ENCODE measurements at regions not wholly inside any gene's neighbourhood (a gene's known extent, or its start where the extent isn't known, plus 50 kb on each side); places are given as distances from the start of the nearest gene placed in this dataset.
"Not testable (repeated sequence)": the region's sequence is repeated elsewhere in the genome, so short reads cannot be mapped to it uniquely, and the experiment has no call there.

- no peak for DNase-seq
Measured at GRCh38 chr9:16057541-16057940, 504.7 kb downstream of the CCDC171 start.

- DNase-seq, result no peak
Measured at GRCh38 chr9:16058131-16058549, 505.3 kb downstream of the CCDC171 start.

- DNase-seq, result no peak
Measured at GRCh38 chr9:16060436-16061129, 507.7 kb downstream of the CCDC171 start.

- DNase-seq, result no peak
Measured at GRCh38 chr9:16062542-16063240, 509.8 kb downstream of the CCDC171 start.

- no peak for DNase-seq
Measured at GRCh38 chr9:16063241-16063591, 510.4 kb downstream of the CCDC171 start.

GRCh38 chr9:16064771-16065170 is 511.9 kb downstream of the CCDC171 start:
- no peak for DNase-seq

GRCh38 chr9:16066201-16066600 is 513.4 kb downstream of the CCDC171 start:
- not testable (repeated sequence) for DNase-seq

GRCh38 chr9:16068476-16068875 is 515.6 kb downstream of the CCDC171 start:
- no peak for DNase-seq

GRCh38 chr9:16069249-16069648 is 516.4 kb downstream of the CCDC171 start:
- DNase-seq, result no peak

GRCh38 chr9:16069671-16070454 is 517.0 kb downstream of the CCDC171 start:
- DNase-seq, result no peak

GRCh38 chr9:16070455-16071145 is 517.8 kb downstream of the CCDC171 start:
- DNase-seq, result no peak

- DNase-seq, result no peak
Measured at GRCh38 chr9:16071400-16071799, 518.6 kb downstream of the CCDC171 start.

- no peak for DNase-seq
Measured at GRCh38 chr9:16074963-16075362, 522.1 kb downstream of the CCDC171 start.

GRCh38 chr9:16075696-16076095 is 522.9 kb downstream of the CCDC171 start:
- no peak for DNase-seq

GRCh38 chr9:16076511-16076910 is 523.7 kb downstream of the CCDC171 start:
- no peak for DNase-seq

GRCh38 chr9:16082796-16083195 is 530.0 kb downstream of the CCDC171 start:
- no peak for DNase-seq

GRCh38 chr9:16085167-16085726 is 532.4 kb downstream of the CCDC171 start:
- DNase-seq, result no peak

- no peak for DNase-seq
Measured at GRCh38 chr9:16090907-16091629, 538.2 kb downstream of the CCDC171 start.

GRCh38 chr9:16092142-16093091 is 539.6 kb downstream of the CCDC171 start:
- DNase-seq, result no peak

GRCh38 chr9:16098306-16098705 is 545.5 kb downstream of the CCDC171 start:
- DNase-seq, result no peak
